HG03064 (cell line): ENCODE measurements at regions not wholly inside any gene's neighbourhood (a gene's known extent, or its start where the extent isn't known, plus 50 kb on each side); places are given as distances from the start of the nearest gene placed in this dataset.

Experiments used
- ATAC-seq: cut with Tn5 transposase; IDR thresholded peaks from one replicate; pipeline ENCODE4 v1.9.1; 2021; ENCODE audit warnings: low read depth; ENCODE audit not compliant: unreplicated experiment

GRCh38 chr12:23055004-23055403, 430.0 kb downstream of the ETNK1 start:
- no peak for ATAC-seq

GRCh38 chr12:23057571-23057970, 432.6 kb downstream of the ETNK1 start:
- ATAC-seq: no peak

- no peak for ATAC-seq
Measured at GRCh38 chr12:23060161-23060560, 435.2 kb downstream of the ETNK1 start.

GRCh38 chr12:23063206-23063605, 438.2 kb downstream of the ETNK1 start:
- ATAC-seq: no peak

- no peak for ATAC-seq
Measured at GRCh38 chr12:23066095-23066494, 441.1 kb downstream of the ETNK1 start.

GRCh38 chr12:23083267-23083666, 458.3 kb downstream of the ETNK1 start:
- no peak for ATAC-seq

GRCh38 chr12:23084236-23084995, 459.4 kb downstream of the ETNK1 start:
- no peak for ATAC-seq

GRCh38 chr12:23088594-23088993, 463.6 kb downstream of the ETNK1 start:
- ATAC-seq: no peak

- ATAC-seq: no peak
Measured at GRCh38 chr12:23093488-23093887, 468.5 kb downstream of the ETNK1 start.

GRCh38 chr12:23096321-23096720, 471.4 kb downstream of the ETNK1 start:
- no peak for ATAC-seq

- no peak for ATAC-seq
Measured at GRCh38 chr12:23098110-23098509, 473.1 kb downstream of the ETNK1 start.

- no peak for ATAC-seq
Measured at GRCh38 chr12:23098517-23098916, 473.5 kb downstream of the ETNK1 start.

- ATAC-seq: no peak
Measured at GRCh38 chr12:23099104-23099503, 474.1 kb downstream of the ETNK1 start.

- ATAC-seq: no peak
Measured at GRCh38 chr12:23099604-23100003, 474.6 kb downstream of the ETNK1 start.

- no peak for ATAC-seq
Measured at GRCh38 chr12:23108957-23109356, 484.0 kb downstream of the ETNK1 start.

GRCh38 chr12:23113781-23114180, 488.8 kb downstream of the ETNK1 start:
- ATAC-seq: no peak

- no peak for ATAC-seq
Measured at GRCh38 chr12:23115984-23116383, 491.0 kb downstream of the ETNK1 start.

GRCh38 chr12:23126794-23127193, 501.8 kb downstream of the ETNK1 start:
- no peak for ATAC-seq

GRCh38 chr12:23127701-23128100, 502.7 kb downstream of the ETNK1 start:
- ATAC-seq: no peak

- ATAC-seq: no peak
Measured at GRCh38 chr12:23128462-23128861, 503.5 kb downstream of the ETNK1 start.

GRCh38 chr12:23132357-23132756, 507.4 kb downstream of the ETNK1 start:
- ATAC-seq: no peak

- no peak for ATAC-seq
Measured at GRCh38 chr12:23133471-23133870, 508.5 kb downstream of the ETNK1 start.

GRCh38 chr12:23139026-23139425, 514.1 kb downstream of the ETNK1 start:
- no peak for ATAC-seq
